Mesendoderm (in vitro differentiated cells): ENCODE measurements at regions not wholly inside any gene's neighbourhood (a gene's known extent, or its start where the extent isn't known, plus 50 kb on each side); places are given as distances from the start of the nearest gene placed in this dataset.
A peak's percentile ranks its signal among the peaks of the same experiment; 100 is the strongest.

ENCODE experiments used
- DNase-seq: peaks from one replicate; pipeline ENCODE4 v3.0.0; 2013
- H2AK5ac ChIP-seq: 2 replicates; pipeline ENCODE4 v1.6.1; 2013; ENCODE audit warnings: low read length, inconsistent platforms
- H2BK120ac ChIP-seq: 2 replicates; pipeline ENCODE4 v1.6.1; 2013; ENCODE audit warnings: low read depth, mild to moderate bottlenecking, low read length, moderate library complexity, mixed read lengths
- H2BK15ac ChIP-seq: replicated peaks from 2 replicates; pipeline ENCODE4 v1.6.1; 2013; ENCODE audit warnings: low read depth, mild to moderate bottlenecking, moderate library complexity
- H2BK5ac ChIP-seq: 2 replicates; pipeline ENCODE4 v1.6.1; 2013; ENCODE audit warnings: low read length, inconsistent platforms
- H3K18ac ChIP-seq: 2 replicates; pipeline ENCODE4 v1.6.1; 2013; ENCODE audit warnings: mild to moderate bottlenecking, low read length, mixed read lengths
- H3K23ac ChIP-seq: one replicate; pipeline ENCODE4 v1.6.1; 2013; ENCODE audit warnings: low read length
- H3K27ac ChIP-seq: 2 replicates; pipeline ENCODE4 v1.5.1; 2013; ENCODE audit warnings: low read depth, mild to moderate bottlenecking, inconsistent platforms, low read length, moderate library complexity
- H3K27me3 ChIP-seq: 2 replicates; pipeline ENCODE4 v1.6.1; 2013; ENCODE audit warnings: low read length, control low read depth, mild to moderate bottlenecking, inconsistent platforms; ENCODE audit not compliant: insufficient read depth, poor library complexity
- H3K36me3 ChIP-seq: 2 replicates; pipeline ENCODE4 v1.6.1; 2013; ENCODE audit warnings: low read length, inconsistent platforms; ENCODE audit not compliant: control insufficient read depth, insufficient read depth
- H3K4ac ChIP-seq: one replicate; pipeline ENCODE4 v1.6.1; 2013; ENCODE audit warnings: low read depth, mild to moderate bottlenecking, low read length, moderate library complexity
- H3K4me1 ChIP-seq: 2 replicates; pipeline ENCODE4 v1.6.1; 2013; ENCODE audit warnings: low read depth, low read length, inconsistent platforms; ENCODE audit not compliant: control insufficient read depth
- H3K4me2 ChIP-seq: 2 replicates; pipeline ENCODE4 v1.6.1; 2013; ENCODE audit warnings: low read length
- H3K4me3 ChIP-seq: 2 replicates; pipeline ENCODE4 v1.5.1; 2013; ENCODE audit warnings: mild to moderate bottlenecking, low read length
- H3K56ac ChIP-seq: one replicate; pipeline ENCODE4 v1.6.1; 2013; ENCODE audit warnings: low read length
- H3K79me1 ChIP-seq: 2 replicates; pipeline ENCODE4 v1.6.1; 2013; ENCODE audit warnings: low read length, inconsistent platforms
- H3K79me2 ChIP-seq: 2 replicates; pipeline ENCODE4 v1.6.1; 2013; ENCODE audit warnings: mild to moderate bottlenecking, low read length; ENCODE audit not compliant: control insufficient read depth, insufficient read depth
- H3K9ac ChIP-seq: 2 replicates; pipeline ENCODE4 v1.6.1; 2013; ENCODE audit warnings: low read length, inconsistent platforms
- H4K5ac ChIP-seq: one replicate; pipeline ENCODE4 v1.6.1; 2013; ENCODE audit warnings: low read length
- H4K8ac ChIP-seq: one replicate; pipeline ENCODE4 v1.6.1; 2013; ENCODE audit warnings: low read depth, mild to moderate bottlenecking, control low read depth, low read length, moderate library complexity
- WGBS: extraction: QIAGEN DNeasy Blood & Tissue Kit; methylation state at CpG from one replicate; pipeline ENCODE4 v1.1.7; 2013; ENCODE audit warnings: low lambda C conversion rate, missing lambda C conversion rate; ENCODE audit not compliant: insufficient coverage; ENCODE audit errors: extremely low coverage; 5-methylcytosine and 5-hydroxymethylcytosine counted together

DNA sequence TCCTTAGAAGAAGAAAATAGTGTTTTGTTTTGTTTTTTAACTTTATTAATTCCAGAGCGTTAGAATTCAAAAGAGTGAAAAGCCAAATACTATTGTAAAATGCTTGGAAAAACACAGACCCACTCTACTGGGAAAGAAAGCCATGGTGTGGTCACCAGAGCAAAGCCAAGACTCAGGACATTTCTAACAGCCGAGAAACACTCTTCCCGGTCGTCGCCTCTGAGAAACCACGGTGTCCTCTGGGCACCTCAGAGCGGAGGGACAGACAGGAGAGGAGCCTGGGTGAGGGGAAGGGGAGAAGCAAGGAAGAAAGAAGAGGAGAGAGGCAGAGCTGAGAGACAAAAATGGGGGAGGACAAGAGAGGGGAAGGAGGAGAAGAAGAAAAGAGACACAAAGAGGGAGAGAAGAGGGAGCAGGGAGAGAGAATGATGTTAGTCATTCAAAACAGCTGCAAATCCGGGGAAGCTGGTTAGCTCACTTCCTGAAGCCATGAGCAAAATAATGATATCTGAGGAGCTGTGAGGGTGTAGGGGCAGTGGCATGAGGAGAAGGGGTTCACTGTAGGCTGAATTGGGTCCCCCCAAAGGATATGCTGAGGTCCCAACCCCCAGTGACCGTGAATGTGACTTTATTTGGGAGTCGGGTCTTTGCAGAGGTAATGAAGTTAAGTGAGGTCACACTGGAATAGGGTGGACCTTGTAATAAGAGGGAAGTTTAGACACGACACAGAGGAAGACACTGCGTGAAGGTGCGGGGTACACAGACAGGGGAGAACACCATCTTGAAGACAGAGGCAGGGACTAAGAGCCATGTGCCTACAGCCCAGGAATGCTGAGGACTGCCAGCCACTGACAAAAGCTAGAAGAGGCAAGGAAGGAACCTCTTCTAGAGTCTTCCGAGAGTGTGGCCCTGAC, 58.2 kb upstream of the DMRTB1 start:
- WGBS = no CpG with 5 or more reads among the region's 14 CpGs
- no peak overlapping the region for H2BK15ac ChIP-seq
- peak overlapping the region; percentile 23 for H2BK5ac ChIP-seq
- H3K79me1 ChIP-seq = no peaks in the 10 kb centered on the region
- no peak overlapping the region for H3K9ac ChIP-seq
- peak overlapping the region; percentile 66 for H3K4ac ChIP-seq
- H3K27ac ChIP-seq = no peak overlapping the region
- peaks cover 11% of the 10 kb centered on the region for H3K4me1 ChIP-seq
- no peak overlapping the region for H4K5ac ChIP-seq
- peak overlapping the region; percentile 88 for H2AK5ac ChIP-seq
- H3K4me2 ChIP-seq = no peak overlapping the region
- no peaks in the 10 kb centered on the region for H3K36me3 ChIP-seq
- no peak for DNase-seq
- H3K79me2 ChIP-seq = no peaks in the 10 kb centered on the region
- H3K23ac ChIP-seq = no peak overlapping the region
- no peak overlapping the region for H4K8ac ChIP-seq
- H2BK120ac ChIP-seq = no peak overlapping the region
- H3K56ac ChIP-seq = peak overlapping the region; percentile 58
- H3K27me3 ChIP-seq = no peaks in the 10 kb centered on the region
- H3K4me3 ChIP-seq = no peak overlapping the region
- H3K18ac ChIP-seq = peak overlapping the region; percentile 25

- no peak overlapping the region for H3K4ac ChIP-seq
- H2BK120ac ChIP-seq = no peak overlapping the region
- no peak overlapping the region for H3K23ac ChIP-seq
- no peak overlapping the region for H4K8ac ChIP-seq
- H2BK5ac ChIP-seq = no peak overlapping the region
- H3K4me3 ChIP-seq = no peak overlapping the region
- H2BK15ac ChIP-seq = no peak overlapping the region
- H4K5ac ChIP-seq = no peak overlapping the region
- DNase-seq = no peak
- H3K27ac ChIP-seq = no peak overlapping the region
- WGBS = no CpG with 5 or more reads among the region's 11 CpGs
- peaks cover 3% of the 10 kb centered on the region for H3K4me1 ChIP-seq
- H3K18ac ChIP-seq = no peak overlapping the region
- H2AK5ac ChIP-seq = no peak overlapping the region
- H3K56ac ChIP-seq = no peak overlapping the region
- no peak overlapping the region for H3K9ac ChIP-seq
- no peaks in the 10 kb centered on the region for H3K79me1 ChIP-seq
- H3K4me2 ChIP-seq = no peak overlapping the region
- H3K36me3 ChIP-seq = no peaks in the 10 kb centered on the region
- H3K79me2 ChIP-seq = no peaks in the 10 kb centered on the region
- H3K27me3 ChIP-seq = no peaks in the 10 kb centered on the region
Observed at GRCh38 chr1:53401813-53402745, 57.1 kb upstream of the DMRTB1 start.

GRCh38 chr1:53402891-53403655, 56.1 kb upstream of the DMRTB1 start:
- Histone ChIP-seq H2BK120ac (no peak overlapping the region), H2BK15ac (no peak overlapping the region), H3K56ac (no peak overlapping the region), H3K23ac (no peak overlapping the region), H3K4me2 (no peak overlapping the region), H3K79me2 (no peaks in the 10 kb centered on the region), H3K4ac (no peak overlapping the region), H3K9ac (no peak overlapping the region), H3K27ac (no peak overlapping the region), H3K79me1 (no peaks in the 10 kb centered on the region), H3K4me1 (no peaks in the 10 kb centered on the region), H2AK5ac (peak overlapping the region; percentile 20), H2BK5ac (no peak overlapping the region), H4K5ac (no peak overlapping the region), H3K18ac (peak overlapping the region; percentile 46), H3K27me3 (no peaks in the 10 kb centered on the region), H4K8ac (no peak overlapping the region), H3K36me3 (no peaks in the 10 kb centered on the region), H3K4me3 (no peak overlapping the region)
- no peak for DNase-seq
- WGBS = no CpG with 5 or more reads among the region's 10 CpGs

GRCh38 chr1:53405737-53406136, 53.5 kb upstream of the DMRTB1 start:
- no peak overlapping the region for H2AK5ac ChIP-seq
- no peaks in the 10 kb centered on the region for H3K79me1 ChIP-seq

DNA sequence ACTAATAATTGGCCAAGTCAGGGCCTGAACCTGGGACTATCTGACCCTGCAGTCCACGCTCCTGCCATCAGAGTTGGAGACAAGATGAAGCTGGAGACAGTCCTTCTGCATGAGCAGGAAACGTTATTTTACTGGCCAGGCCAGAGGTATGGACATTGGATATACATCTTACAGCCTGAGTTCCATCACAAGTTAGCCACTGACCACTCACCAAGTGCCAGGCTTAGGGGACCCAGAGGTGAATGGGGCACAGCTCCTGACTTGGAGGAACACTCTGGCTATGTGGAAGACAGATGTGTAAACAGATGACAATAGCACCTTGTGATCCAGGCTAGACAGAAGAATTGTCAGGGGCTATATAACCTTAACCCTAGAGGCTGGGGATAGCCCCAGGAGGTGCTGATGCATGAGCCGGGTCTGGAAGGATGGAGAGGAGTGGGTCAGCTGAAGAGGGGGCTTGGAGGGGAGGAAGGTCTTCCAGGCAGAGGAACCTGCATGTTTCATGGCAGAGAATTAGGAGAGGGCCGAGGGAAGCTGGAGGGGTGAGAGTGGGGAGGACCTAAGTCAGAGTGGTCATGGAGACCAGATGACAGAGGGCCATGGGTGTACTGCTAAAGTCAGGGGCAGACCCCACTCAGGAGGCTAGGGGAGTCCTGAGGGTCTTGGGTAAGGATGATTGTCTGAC, 52.5 kb upstream of the DMRTB1 start:
- H3K36me3 ChIP-seq = no peaks in the 10 kb centered on the region
- no peak overlapping the region for H3K4me2 ChIP-seq
- H4K8ac ChIP-seq = no peak overlapping the region
- no peaks in the 10 kb centered on the region for H3K4me1 ChIP-seq
- no peaks in the 10 kb centered on the region for H3K79me1 ChIP-seq
- H3K56ac ChIP-seq = no peak overlapping the region
- peak overlapping the region; percentile 28 for H2AK5ac ChIP-seq
- no peak overlapping the region for H3K4ac ChIP-seq
- H3K27ac ChIP-seq = no peak overlapping the region
- no peak overlapping the region for H2BK15ac ChIP-seq
- DNase-seq = no peak
- WGBS = no CpG with 5 or more reads among the region's 4 CpGs
- no peak overlapping the region for H4K5ac ChIP-seq
- H3K79me2 ChIP-seq = no peaks in the 10 kb centered on the region
- H3K23ac ChIP-seq = no peak overlapping the region
- H2BK120ac ChIP-seq = no peak overlapping the region
- H3K27me3 ChIP-seq = no peaks in the 10 kb centered on the region
- H3K18ac ChIP-seq = no peak overlapping the region
- no peak overlapping the region for H2BK5ac ChIP-seq
- no peak overlapping the region for H3K4me3 ChIP-seq
- no peak overlapping the region for H3K9ac ChIP-seq

More at GRCh38 chr1:53405737-53406136, 53.5 kb upstream of the DMRTB1 start:
- Histone ChIP-seq H3K56ac (no peak overlapping the region), H3K4me3 (no peak overlapping the region), H3K9ac (no peak overlapping the region), H3K36me3 (no peaks in the 10 kb centered on the region), H3K4me1 (no peaks in the 10 kb centered on the region), H2BK15ac (no peak overlapping the region), H3K27ac (no peak overlapping the region), H2BK120ac (no peak overlapping the region), H4K5ac (no peak overlapping the region), H3K27me3 (no peaks in the 10 kb centered on the region), H3K4ac (no peak overlapping the region), H3K23ac (no peak overlapping the region), H3K18ac (no peak overlapping the region), H3K4me2 (no peak overlapping the region), H2BK5ac (no peak overlapping the region), H3K79me2 (no peaks in the 10 kb centered on the region), H4K8ac (no peak overlapping the region)
- no peak for DNase-seq
- WGBS = no CpG with 5 or more reads among the region's 7 CpGs
